ENCODE measurements at regions not wholly inside any gene's neighbourhood (a gene's known extent, or its start where the extent isn't known, plus 50 kb on each side); places are given as distances from the start of the nearest gene placed in this dataset.
"Not testable (repeated sequence)": the region's sequence is repeated elsewhere in the genome, so short reads cannot be mapped to it uniquely, and the experiment has no call there.

- DNase-seq (ENCODE audit: low spot score); CTCF ChIA-PET; POLR2A ChIA-PET (ENCODE audit: low non-redundant PET); H3K27ac ChIP-seq: not testable (repeated sequence)
Measured at GRCh38 chr1:24268555-24268954, 50.6 kb upstream of the GRHL3 start.

GRCh38 chr1:24266998-24267397 is 52.2 kb upstream of the GRHL3 start:
- POLR2A ChIA-PET (ENCODE audit: low non-redundant PET): no interaction called here
- CTCF ChIA-PET: no interaction called here
- H3K27ac ChIP-seq: no peak overlapping the region
- TF ChIP-seq CTCF (conservative IDR thresholded peaks at IDR 0.05; ENCODE audit: low read depth): no peak
- DNase-seq (ENCODE audit: low spot score): no peak

- peak; percentile 46 for DNase-seq (ENCODE audit: low spot score)
- ChIA-PET CTCF (interaction anchor here (0.6 kb wide), 1 partner anchor 98 kb away, joined by 3 read pairs; no protein-coding TSS in a partner anchor), POLR2A (ENCODE audit: low non-redundant PET) (no interaction called here)
Measured at GRCh38 chr1:24266398-24266941, 52.7 kb upstream of the GRHL3 start.

GRCh38 chr1:24263746-24264145 is 55.4 kb upstream of the GRHL3 start:
- H3K27ac ChIP-seq: no peak overlapping the region
- CTCF ChIA-PET: no interaction called here
- POLR2A ChIA-PET (ENCODE audit: low non-redundant PET): no interaction called here
- DNase-seq (ENCODE audit: low spot score): no peak
- TF ChIP-seq CTCF (conservative IDR thresholded peaks at IDR 0.05; ENCODE audit: low read depth): no peak

More at GRCh38 chr1:24266398-24266941, 52.7 kb upstream of the GRHL3 start:
- no peak overlapping the region for H3K27ac ChIP-seq
- no peak for TF ChIP-seq CTCF (conservative IDR thresholded peaks at IDR 0.05; ENCODE audit: low read depth)

GRCh38 chr1:24263211-24263610 is 55.9 kb upstream of the GRHL3 start:
- ChIA-PET POLR2A (ENCODE audit: low non-redundant PET) (no interaction called here), CTCF (interaction anchor here (0.6 kb wide), 1 partner anchor 32 kb away, joined by 5 read pairs; no protein-coding TSS in a partner anchor)
- no peak overlapping the region for H3K27ac ChIP-seq
- no peak for DNase-seq (ENCODE audit: low spot score)
- no peak for TF ChIP-seq CTCF (conservative IDR thresholded peaks at IDR 0.05; ENCODE audit: low read depth)

- no peak for TF ChIP-seq CTCF (conservative IDR thresholded peaks at IDR 0.05; ENCODE audit: low read depth)
- ChIA-PET POLR2A (ENCODE audit: low non-redundant PET) (no interaction called here), CTCF (no interaction called here)
- no peak overlapping the region for H3K27ac ChIP-seq
- no peak for DNase-seq (ENCODE audit: low spot score)
Measured at GRCh38 chr1:24261977-24262376, 57.2 kb upstream of the GRHL3 start.

- H3K27ac ChIP-seq: no peak overlapping the region
- CTCF ChIA-PET: interaction anchor here (0.6 to 0.7 kb wide), 2 partner anchors 36 to 496 kb away, joined by 3 read pairs; no protein-coding TSS in a partner anchor
- DNase-seq (ENCODE audit: low spot score): no peak
- POLR2A ChIA-PET (ENCODE audit: low non-redundant PET): no interaction called here
- no peak for TF ChIP-seq CTCF (conservative IDR thresholded peaks at IDR 0.05; ENCODE audit: low read depth)
Measured at GRCh38 chr1:24258735-24259424, 60.3 kb upstream of the GRHL3 start.

All from RWPE1 (cell line).